PFSK-1 (cell line): ENCODE measurements at regions not wholly inside any gene's neighbourhood (a gene's known extent, or its start where the extent isn't known, plus 50 kb on each side); places are given as distances from the start of the nearest gene placed in this dataset.

Experiments used
- FOXP2 ChIP-seq: optimal IDR thresholded peaks from 2 replicates; pipeline ENCODE3; 2011; ENCODE audit warnings: borderline replicate concordance, control low read depth, inconsistent platforms; ENCODE audit not compliant: insufficient read depth; ENCODE audit errors: extremely low read length, extremely low read depth
- POLR2AphosphoS5 ChIP-seq: IDR thresholded peaks from 2 replicates; pipeline ENCODE4 v1.6.1; 2012; ENCODE audit warnings: low read depth, mild to moderate bottlenecking, control low read depth, low read length, moderate library complexity
- SIN3A ChIP-seq: IDR thresholded peaks from 2 replicates; pipeline ENCODE4 v1.6.1; 2012; ENCODE audit warnings: mild to moderate bottlenecking, low read length, moderate library complexity, borderline replicate concordance; ENCODE audit not compliant: insufficient read depth
- TAF1 ChIP-seq: IDR thresholded peaks from 2 replicates; pipeline ENCODE4 v1.6.1; 2012; ENCODE audit warnings: low read length, control low read depth, borderline replicate concordance; ENCODE audit not compliant: insufficient read depth
- TF ChIP-seq, protein P1 (sequence below), 2 experiments: IDR thresholded peaks; 2 replicates each; pipeline versions ENCODE4 v1.6.1 to v1.8.0; 2011 to 2012; ENCODE audit warnings: low read depth in 2 of 2, low read length in 2 of 2, control low read depth in 1 of 2, inconsistent platforms in 1 of 2, mild to moderate bottlenecking in 1 of 2, moderate library complexity in 1 of 2; ENCODE audit not compliant: insufficient read depth in 1 of 2

DNA sequence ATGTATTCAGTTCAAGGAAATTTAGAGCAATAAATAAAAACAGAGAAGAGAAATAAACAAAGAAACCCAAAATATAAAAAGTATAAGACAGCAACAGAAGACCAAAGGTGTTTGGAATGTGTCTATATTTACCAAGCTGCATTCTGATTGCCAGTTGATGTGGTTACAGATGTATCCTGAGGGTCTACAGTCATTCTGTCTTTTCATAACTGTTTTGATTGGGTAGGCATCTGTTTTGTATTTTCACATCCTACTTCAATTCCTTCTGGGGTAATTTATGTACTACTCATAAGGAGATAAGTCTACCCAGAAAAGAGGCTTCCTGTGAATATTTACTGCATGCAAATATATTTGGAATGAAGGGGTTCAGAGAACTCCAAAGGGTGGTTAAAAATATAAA is 596.8 kb upstream of the GCFC2 start:
- TF ChIP-seq, protein P1, sequence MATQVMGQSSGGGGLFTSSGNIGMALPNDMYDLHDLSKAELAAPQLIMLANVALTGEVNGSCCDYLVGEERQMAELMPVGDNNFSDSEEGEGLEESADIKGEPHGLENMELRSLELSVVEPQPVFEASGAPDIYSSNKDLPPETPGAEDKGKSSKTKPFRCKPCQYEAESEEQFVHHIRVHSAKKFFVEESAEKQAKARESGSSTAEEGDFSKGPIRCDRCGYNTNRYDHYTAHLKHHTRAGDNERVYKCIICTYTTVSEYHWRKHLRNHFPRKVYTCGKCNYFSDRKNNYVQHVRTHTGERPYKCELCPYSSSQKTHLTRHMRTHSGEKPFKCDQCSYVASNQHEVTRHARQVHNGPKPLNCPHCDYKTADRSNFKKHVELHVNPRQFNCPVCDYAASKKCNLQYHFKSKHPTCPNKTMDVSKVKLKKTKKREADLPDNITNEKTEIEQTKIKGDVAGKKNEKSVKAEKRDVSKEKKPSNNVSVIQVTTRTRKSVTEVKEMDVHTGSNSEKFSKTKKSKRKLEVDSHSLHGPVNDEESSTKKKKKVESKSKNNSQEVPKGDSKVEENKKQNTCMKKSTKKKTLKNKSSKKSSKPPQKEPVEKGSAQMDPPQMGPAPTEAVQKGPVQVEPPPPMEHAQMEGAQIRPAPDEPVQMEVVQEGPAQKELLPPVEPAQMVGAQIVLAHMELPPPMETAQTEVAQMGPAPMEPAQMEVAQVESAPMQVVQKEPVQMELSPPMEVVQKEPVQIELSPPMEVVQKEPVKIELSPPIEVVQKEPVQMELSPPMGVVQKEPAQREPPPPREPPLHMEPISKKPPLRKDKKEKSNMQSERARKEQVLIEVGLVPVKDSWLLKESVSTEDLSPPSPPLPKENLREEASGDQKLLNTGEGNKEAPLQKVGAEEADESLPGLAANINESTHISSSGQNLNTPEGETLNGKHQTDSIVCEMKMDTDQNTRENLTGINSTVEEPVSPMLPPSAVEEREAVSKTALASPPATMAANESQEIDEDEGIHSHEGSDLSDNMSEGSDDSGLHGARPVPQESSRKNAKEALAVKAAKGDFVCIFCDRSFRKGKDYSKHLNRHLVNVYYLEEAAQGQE (IDR thresholded peaks at IDR 0.05; ENCODE audit: insufficient read depth in 1 of 2, low read depth in 2 of 2, low read length in 2 of 2): no peak
- no peak for TF ChIP-seq POLR2AphosphoS5
- TF ChIP-seq TAF1: no peak
- TF ChIP-seq SIN3A: no peak
- TF ChIP-seq FOXP2: no peak

- no peak for TF ChIP-seq SIN3A
- TF ChIP-seq POLR2AphosphoS5: no peak
- TF ChIP-seq, protein P1 (IDR thresholded peaks at IDR 0.05; ENCODE audit: insufficient read depth in 1 of 2, low read depth in 2 of 2, low read length in 2 of 2): no peak
- TF ChIP-seq TAF1: no peak
These were observed 587.3 kb upstream of the GCFC2 start for GRCh38 chr2:76298041-76298440.

GRCh38 chr2:76296438-76296837 is 585.7 kb upstream of the GCFC2 start:
- no peak for TF ChIP-seq SIN3A
- TF ChIP-seq FOXP2: no peak
- no peak for TF ChIP-seq POLR2AphosphoS5
- TF ChIP-seq, protein P1 (IDR thresholded peaks at IDR 0.05; ENCODE audit: insufficient read depth in 1 of 2, low read depth in 2 of 2, low read length in 2 of 2): no peak
- TF ChIP-seq TAF1: no peak

DNA sequence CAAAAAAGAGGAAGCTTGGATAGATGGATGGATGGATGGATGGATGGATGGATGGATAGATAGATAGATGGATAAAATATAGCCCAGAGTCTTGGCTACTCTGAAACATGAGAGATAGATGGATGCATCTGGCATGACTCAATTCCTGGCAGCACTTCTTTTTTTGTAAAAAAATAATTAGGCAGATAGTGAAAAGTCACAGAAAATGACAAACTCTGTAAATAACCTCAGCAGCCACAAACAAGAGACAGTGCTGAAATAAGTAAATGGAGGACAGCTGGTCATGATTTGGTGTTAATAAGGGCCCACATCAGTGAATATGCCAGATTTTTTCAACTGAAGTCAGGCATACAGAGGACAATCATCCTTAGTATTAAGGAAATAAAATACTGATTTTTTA is 585.0 kb upstream of the GCFC2 start:
- TF ChIP-seq SIN3A (no peak), FOXP2 (no peak), POLR2AphosphoS5 (no peak), TAF1 (no peak)
- TF ChIP-seq, protein P1 (IDR thresholded peaks at IDR 0.05; ENCODE audit: insufficient read depth in 1 of 2, low read depth in 2 of 2, low read length in 2 of 2): no peak

DNA sequence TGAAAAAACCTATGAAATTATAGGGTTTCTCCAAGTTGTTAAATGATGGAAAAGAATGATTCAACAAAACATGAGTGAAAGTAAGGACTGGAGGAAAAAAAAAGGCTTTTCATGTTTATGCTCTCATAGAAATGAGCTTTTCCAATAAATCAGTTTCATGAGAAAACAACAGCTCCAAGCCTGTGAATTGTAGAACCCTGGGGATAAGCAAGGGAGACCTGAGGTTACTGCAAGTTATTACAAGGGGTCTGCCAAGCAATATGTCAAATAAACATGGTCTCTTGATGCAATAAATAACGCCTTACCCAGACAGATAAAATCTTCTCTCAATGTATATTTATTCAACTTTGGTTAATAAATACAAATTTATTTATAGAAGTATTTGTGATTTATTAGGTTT is 577.9 kb upstream of the GCFC2 start:
- TF ChIP-seq POLR2AphosphoS5 (no peak), TAF1 (no peak)
- TF ChIP-seq, protein P1 (IDR thresholded peaks at IDR 0.05; ENCODE audit: insufficient read depth in 1 of 2, low read depth in 2 of 2, low read length in 2 of 2): no peak
